WTC11 (cell line): ENCODE measurements at regions not wholly inside any gene's neighbourhood (a gene's known extent, or its start where the extent isn't known, plus 50 kb on each side); places are given as distances from the start of the nearest gene placed in this dataset.

Experiments used
- CBFB ChIP-seq: sonication (generic); formaldehyde crosslinking; IDR thresholded peaks from 2 replicates; pipeline ENCODE4 v1.8.1; 2022; ENCODE audit warnings: mild to moderate bottlenecking, low read depth, missing genetic modification reagents
- GRHL2 ChIP-seq: fragments of 250-450 bp; sonication (Bioruptor Pico); IDR thresholded peaks from 2 replicates; pipeline ENCODE4 v1.8.0; 2022; ENCODE audit warnings: mild to moderate bottlenecking, moderate library complexity; ENCODE audit not compliant: insufficient replicate concordance, severe bottlenecking
- NR3C1 ChIP-seq: sonication (generic); formaldehyde crosslinking; conservative IDR thresholded peaks from 2 replicates; pipeline ENCODE4 v1.8.1; 2023; ENCODE audit warnings: low read depth, mild to moderate bottlenecking, missing genetic modification reagents
- SMAD3 ChIP-seq: sonication (generic); formaldehyde crosslinking; IDR thresholded peaks from 2 replicates; pipeline ENCODE4 v1.8.0; 2022; ENCODE audit warnings: missing genetic modification reagents, mild to moderate bottlenecking, borderline replicate concordance
- TF ChIP-seq, protein P1 (sequence below): fragments of 200-600 bp; IDR thresholded peaks from 2 replicates; pipeline ENCODE4 v1.8.0; 2022; ENCODE audit warnings: antibody characterized with exemption

DNA sequence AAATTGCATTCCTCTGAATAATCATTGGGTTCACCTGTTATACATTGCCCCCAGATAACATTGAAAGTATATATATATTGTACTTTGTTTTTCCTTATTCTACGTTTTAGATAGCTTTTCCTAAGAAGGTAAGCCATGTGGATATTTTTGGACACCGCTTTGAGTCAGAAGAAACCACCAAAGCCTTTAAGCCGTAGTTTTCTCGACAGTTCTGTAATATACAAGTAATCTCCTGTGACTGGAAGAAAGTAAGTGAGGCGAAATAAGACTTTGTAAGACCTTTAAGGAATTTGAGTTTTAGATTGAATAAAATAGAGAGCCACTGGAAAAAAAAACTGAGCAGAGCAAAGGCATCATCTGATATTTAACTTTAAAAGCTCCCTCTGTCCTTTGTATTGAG is 1092.0 kb downstream of the DIPK2A start:
- TF ChIP-seq CBFB (CRISPR knock-in tag) (no peak), SMAD3 (CRISPR knock-in tag) (no peak), NR3C1 (CRISPR knock-in tag) (no peak), GRHL2 (no peak)
- TF ChIP-seq, protein P1, sequence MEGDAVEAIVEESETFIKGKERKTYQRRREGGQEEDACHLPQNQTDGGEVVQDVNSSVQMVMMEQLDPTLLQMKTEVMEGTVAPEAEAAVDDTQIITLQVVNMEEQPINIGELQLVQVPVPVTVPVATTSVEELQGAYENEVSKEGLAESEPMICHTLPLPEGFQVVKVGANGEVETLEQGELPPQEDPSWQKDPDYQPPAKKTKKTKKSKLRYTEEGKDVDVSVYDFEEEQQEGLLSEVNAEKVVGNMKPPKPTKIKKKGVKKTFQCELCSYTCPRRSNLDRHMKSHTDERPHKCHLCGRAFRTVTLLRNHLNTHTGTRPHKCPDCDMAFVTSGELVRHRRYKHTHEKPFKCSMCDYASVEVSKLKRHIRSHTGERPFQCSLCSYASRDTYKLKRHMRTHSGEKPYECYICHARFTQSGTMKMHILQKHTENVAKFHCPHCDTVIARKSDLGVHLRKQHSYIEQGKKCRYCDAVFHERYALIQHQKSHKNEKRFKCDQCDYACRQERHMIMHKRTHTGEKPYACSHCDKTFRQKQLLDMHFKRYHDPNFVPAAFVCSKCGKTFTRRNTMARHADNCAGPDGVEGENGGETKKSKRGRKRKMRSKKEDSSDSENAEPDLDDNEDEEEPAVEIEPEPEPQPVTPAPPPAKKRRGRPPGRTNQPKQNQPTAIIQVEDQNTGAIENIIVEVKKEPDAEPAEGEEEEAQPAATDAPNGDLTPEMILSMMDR, result no peak
